ENCODE measurements at regions not wholly inside any gene's neighbourhood (a gene's known extent, or its start where the extent isn't known, plus 50 kb on each side); places are given as distances from the start of the nearest gene placed in this dataset.

GRCh38 chr3:94961423-94962100, 898.7 kb downstream of the NSUN3 start:
- H3K4me3 ChIP-seq = no peak overlapping the region
- H3K9ac ChIP-seq (ENCODE audit: insufficient read depth in 1 of 2, low read length in 2 of 2) = no peak overlapping the region
- no peaks in the 10 kb centered on the region for H3K9me3 ChIP-seq (ENCODE audit: control insufficient read depth in 4 of 4, insufficient read depth in 3 of 4, low read length in 3 of 4)
- H3K36me3 ChIP-seq (ENCODE audit: control insufficient read depth in 4 of 4, insufficient read depth in 4 of 4, low read length in 4 of 4) = no peaks in the 10 kb centered on the region
- TF ChIP-seq CTCF (IDR thresholded peaks at IDR 0.05; ENCODE audit: control extremely low read depth, extremely low read depth) = no peak
- H3K27me3 ChIP-seq (ENCODE audit: control insufficient read depth in 3 of 3, insufficient read depth in 3 of 3, low read length in 2 of 3) = peaks cover 0 to 2% (median 0%) of the 10 kb centered on the region in 3 donors
- peak in 2 of 3 donors; percentile 2 to 28 for DNase-seq
- no peak for ATAC-seq (ENCODE audit: insufficient read depth, low FRiP score)
- H3K27ac ChIP-seq (ENCODE audit: low read depth in 1 of 2, low read length in 1 of 2) = no peak overlapping the region
- no peaks in the 10 kb centered on the region for H3K4me1 ChIP-seq (ENCODE audit: control insufficient read depth in 5 of 5, insufficient read depth in 5 of 5, low read length in 5 of 5)
- WGBS, 2 donors = 57 to 82% methylated on average over 6 of the region's 6 CpGs

- DNase-seq (no peak), ATAC-seq (ENCODE audit: insufficient read depth, low FRiP score) (no peak)
- Histone ChIP-seq H3K36me3 (ENCODE audit: control insufficient read depth in 4 of 4, insufficient read depth in 4 of 4, low read length in 4 of 4) (no peaks in the 10 kb centered on the region), H3K4me1 (ENCODE audit: control insufficient read depth in 5 of 5, insufficient read depth in 5 of 5, low read length in 5 of 5) (no peaks in the 10 kb centered on the region), H3K27me3 (ENCODE audit: control insufficient read depth in 3 of 3, insufficient read depth in 3 of 3, low read length in 2 of 3) (peaks cover 0 to 7% (median 0%) of the 10 kb centered on the region in 3 donors), H3K27ac (ENCODE audit: low read depth in 1 of 2, low read length in 1 of 2) (no peak overlapping the region), H3K4me3 (no peak overlapping the region), H3K9me3 (ENCODE audit: control insufficient read depth in 4 of 4, insufficient read depth in 3 of 4, low read length in 3 of 4) (no peaks in the 10 kb centered on the region), H3K9ac (ENCODE audit: insufficient read depth in 1 of 2, low read length in 2 of 2) (no peak overlapping the region)
- WGBS, 2 donors = 32 to 50% methylated on average over 2 of the region's 2 CpGs
- no peak for TF ChIP-seq CTCF (IDR thresholded peaks at IDR 0.05; ENCODE audit: control extremely low read depth, extremely low read depth)
Observed at GRCh38 chr3:94965867-94966475, 903.1 kb downstream of the NSUN3 start.

- peak in 2 of 3 donors; percentile 3 to 5 for DNase-seq
- 61 to 80% methylated on average over 2 of the region's 2 CpGs for WGBS, 2 donors
Observed at GRCh38 chr3:94967196-94967595, 904.3 kb downstream of the NSUN3 start.

More at GRCh38 chr3:94967196-94967595, 904.3 kb downstream of the NSUN3 start:
- no peak for ATAC-seq (ENCODE audit: insufficient read depth, low FRiP score)
- Histone ChIP-seq H3K27ac (ENCODE audit: low read depth in 1 of 2, low read length in 1 of 2) (no peak overlapping the region), H3K27me3 (ENCODE audit: control insufficient read depth in 3 of 3, insufficient read depth in 3 of 3, low read length in 2 of 3) (peaks cover 0 to 13% (median 0%) of the 10 kb centered on the region in 3 donors), H3K4me3 (no peak overlapping the region), H3K9me3 (ENCODE audit: control insufficient read depth in 4 of 4, insufficient read depth in 3 of 4, low read length in 3 of 4) (no peaks in the 10 kb centered on the region), H3K9ac (ENCODE audit: insufficient read depth in 1 of 2, low read length in 2 of 2) (no peak overlapping the region), H3K36me3 (ENCODE audit: control insufficient read depth in 4 of 4, insufficient read depth in 4 of 4, low read length in 4 of 4) (no peaks in the 10 kb centered on the region), H3K4me1 (ENCODE audit: control insufficient read depth in 5 of 5, insufficient read depth in 5 of 5, low read length in 5 of 5) (no peaks in the 10 kb centered on the region)
- no peak for TF ChIP-seq CTCF (IDR thresholded peaks at IDR 0.05; ENCODE audit: control extremely low read depth, extremely low read depth)
